Activated CD4-positive, alpha-beta memory T cell treated with anti-CD3 and anti-CD28 coated beads, Interleukin-2, amount 10 ng/mL, durations not matched to agents 7 days and 5 days (primary cell): ENCODE measurements at regions not wholly inside any gene's neighbourhood (a gene's known extent, or its start where the extent isn't known, plus 50 kb on each side); places are given as distances from the start of the nearest gene placed in this dataset.
"Not testable (repeated sequence)": the region's sequence is repeated elsewhere in the genome, so short reads cannot be mapped to it uniquely, and the experiment has no call there.

Source experiments
- CTCF ChIA-PET: fragments of 350-600 bp; sonication (Branson Sonifier 250); formaldehyde crosslinking; loops from one replicate; lab custom pipeline; 2021; ENCODE audit warnings: antibody characterized with exemption, inconsistent platforms; lab: Charles Lee
- POLR2A ChIA-PET: fragments of 350-600 bp; sonication (Branson Sonifier 250); formaldehyde crosslinking; loops from one replicate; lab custom pipeline; 2021; ENCODE audit warnings: antibody characterized with exemption; lab: Charles Lee
- DNase-seq: peaks from one replicate; pipeline ENCODE4 v3.0.0-alpha.2; 2020
- H3K27ac Mint-ChIP-seq: one replicate; pipeline ENCODE4 v1.8.0; 2021; ENCODE audit warnings: mild to moderate bottlenecking, mixed read lengths
- H3K27me3 Mint-ChIP-seq: one replicate; pipeline ENCODE4 v1.8.0; 2021; ENCODE audit warnings: mixed read lengths
- H3K36me3 Mint-ChIP-seq: one replicate; pipeline ENCODE4 v1.8.0; 2021; ENCODE audit warnings: low read depth, mixed read lengths
- H3K4me1 Mint-ChIP-seq: one replicate; pipeline ENCODE4 v1.8.0; 2021; ENCODE audit warnings: mixed read lengths
- H3K4me3 Mint-ChIP-seq: one replicate; pipeline ENCODE4 v1.8.0; 2021; ENCODE audit warnings: mild to moderate bottlenecking, mixed read lengths
- H3K9me3 Mint-ChIP-seq: one replicate; pipeline ENCODE4 v1.8.0; 2021; ENCODE audit warnings: mixed read lengths

GRCh38 chr12:34097213-34097612, 74.9 kb downstream of the ALG10 start:
- Mint-ChIP-seq H3K9me3 (no peaks in the 10 kb centered on the region), H3K4me3 (no peak overlapping the region), H3K36me3 (no peaks in the 10 kb centered on the region), H3K27ac (no peak overlapping the region), H3K4me1 (no peaks in the 10 kb centered on the region), H3K27me3 (peaks cover under 1% of the 10 kb centered on the region)
- POLR2A ChIA-PET: no interaction called here
- DNase-seq: no peak
- CTCF ChIA-PET: no interaction called here

GRCh38 chr12:34105392-34105933, 83.2 kb downstream of the ALG10 start:
- no peak overlapping the region for H3K4me3 Mint-ChIP-seq
- no peaks in the 10 kb centered on the region for H3K4me1 Mint-ChIP-seq
- no peaks in the 10 kb centered on the region for H3K9me3 Mint-ChIP-seq
- no peak for DNase-seq
- CTCF ChIA-PET: no interaction called here
- H3K36me3 Mint-ChIP-seq: no peaks in the 10 kb centered on the region
- POLR2A ChIA-PET: no interaction called here
- no peak overlapping the region for H3K27ac Mint-ChIP-seq
- H3K27me3 Mint-ChIP-seq: peaks cover 6% of the 10 kb centered on the region

- peaks cover 6% of the 10 kb centered on the region for H3K27me3 Mint-ChIP-seq
- H3K4me3 Mint-ChIP-seq: no peak overlapping the region
- no peaks in the 10 kb centered on the region for H3K36me3 Mint-ChIP-seq
- CTCF ChIA-PET: no interaction called here
- DNase-seq: no peak
- no peak overlapping the region for H3K27ac Mint-ChIP-seq
- no peaks in the 10 kb centered on the region for H3K4me1 Mint-ChIP-seq
- POLR2A ChIA-PET: no interaction called here
- H3K9me3 Mint-ChIP-seq: no peaks in the 10 kb centered on the region
These were observed 83.9 kb downstream of the ALG10 start for GRCh38 chr12:34106172-34106571.

- ChIA-PET POLR2A (no interaction called here), CTCF (no interaction called here)
- DNase-seq: no peak
- no peaks in the 10 kb centered on the region for H3K9me3 Mint-ChIP-seq
- H3K27me3 Mint-ChIP-seq: peaks cover 6% of the 10 kb centered on the region
- no peaks in the 10 kb centered on the region for H3K4me1 Mint-ChIP-seq
- no peak overlapping the region for H3K27ac Mint-ChIP-seq
- H3K4me3 Mint-ChIP-seq: no peak overlapping the region
- H3K36me3 Mint-ChIP-seq: no peaks in the 10 kb centered on the region
These were observed 84.7 kb downstream of the ALG10 start for GRCh38 chr12:34107016-34107415.

GRCh38 chr12:34107781-34108404, 85.6 kb downstream of the ALG10 start:
- Mint-ChIP-seq H3K4me3 (no peak overlapping the region), H3K27me3 (peaks cover 4% of the 10 kb centered on the region), H3K9me3 (no peaks in the 10 kb centered on the region), H3K36me3 (no peaks in the 10 kb centered on the region), H3K4me1 (no peaks in the 10 kb centered on the region), H3K27ac (no peak overlapping the region)
- CTCF ChIA-PET: no interaction called here
- POLR2A ChIA-PET: no interaction called here
- DNase-seq: no peak

- ChIA-PET POLR2A (no interaction called here), CTCF (no interaction called here)
- Mint-ChIP-seq H3K27ac (no peak overlapping the region), H3K27me3 (peaks cover 4% of the 10 kb centered on the region), H3K4me1 (no peaks in the 10 kb centered on the region), H3K4me3 (no peak overlapping the region), H3K36me3 (no peaks in the 10 kb centered on the region), H3K9me3 (no peaks in the 10 kb centered on the region)
- no peak for DNase-seq
These were observed 86.1 kb downstream of the ALG10 start for GRCh38 chr12:34108405-34108803.

GRCh38 chr12:34108967-34109366, 86.7 kb downstream of the ALG10 start:
- Mint-ChIP-seq H3K36me3 (no peaks in the 10 kb centered on the region), H3K27me3 (peaks cover 4% of the 10 kb centered on the region), H3K4me1 (no peaks in the 10 kb centered on the region), H3K4me3 (no peak overlapping the region), H3K27ac (no peak overlapping the region), H3K9me3 (no peaks in the 10 kb centered on the region)
- no peak for DNase-seq
- ChIA-PET POLR2A (no interaction called here), CTCF (no interaction called here)

- POLR2A ChIA-PET: no interaction called here
- no peak overlapping the region for H3K27ac Mint-ChIP-seq
- no peaks in the 10 kb centered on the region for H3K9me3 Mint-ChIP-seq
- CTCF ChIA-PET: no interaction called here
- no peak for DNase-seq
- H3K4me3 Mint-ChIP-seq: no peak overlapping the region
- H3K4me1 Mint-ChIP-seq: no peaks in the 10 kb centered on the region
- no peaks in the 10 kb centered on the region for H3K36me3 Mint-ChIP-seq
- H3K27me3 Mint-ChIP-seq: peaks cover 4% of the 10 kb centered on the region
These were observed 87.1 kb downstream of the ALG10 start for GRCh38 chr12:34109390-34109789.

- H3K4me3 Mint-ChIP-seq, H3K9me3 Mint-ChIP-seq, POLR2A ChIA-PET, H3K36me3 Mint-ChIP-seq, DNase-seq, H3K27me3 Mint-ChIP-seq, H3K27ac Mint-ChIP-seq, H3K4me1 Mint-ChIP-seq, CTCF ChIA-PET: not testable (repeated sequence)
These were observed 87.7 kb downstream of the ALG10 start for GRCh38 chr12:34109909-34110531.

GRCh38 chr12:34119366-34119765, 97.1 kb downstream of the ALG10 start:
- no peak overlapping the region for H3K4me3 Mint-ChIP-seq
- CTCF ChIA-PET: no interaction called here
- no peak overlapping the region for H3K27ac Mint-ChIP-seq

GRCh38 chr12:34121360-34121759, 99.1 kb downstream of the ALG10 start:
- Mint-ChIP-seq H3K27me3 (no peaks in the 10 kb centered on the region), H3K36me3 (no peaks in the 10 kb centered on the region), H3K27ac (no peak overlapping the region), H3K9me3 (no peaks in the 10 kb centered on the region), H3K4me3 (no peak overlapping the region), H3K4me1 (peaks cover 6% of the 10 kb centered on the region)
- POLR2A ChIA-PET: no interaction called here
- no peak for DNase-seq
- CTCF ChIA-PET: interaction anchor here (1.9 kb wide), 1 partner anchor 94 kb away, joined by 5 read pairs; no protein-coding TSS in a partner anchor

More at GRCh38 chr12:34119366-34119765, 97.1 kb downstream of the ALG10 start:
- H3K27me3 Mint-ChIP-seq: no peaks in the 10 kb centered on the region
- no peak for DNase-seq
- POLR2A ChIA-PET: no interaction called here
- H3K9me3 Mint-ChIP-seq: no peaks in the 10 kb centered on the region
- H3K36me3 Mint-ChIP-seq: no peaks in the 10 kb centered on the region
- H3K4me1 Mint-ChIP-seq: no peaks in the 10 kb centered on the region

GRCh38 chr12:34123092-34123491, 100.8 kb downstream of the ALG10 start:
- peaks cover 10% of the 10 kb centered on the region for H3K4me1 Mint-ChIP-seq
- H3K27ac Mint-ChIP-seq, H3K36me3 Mint-ChIP-seq, H3K27me3 Mint-ChIP-seq, H3K4me3 Mint-ChIP-seq, POLR2A ChIA-PET, H3K9me3 Mint-ChIP-seq: not testable (repeated sequence)
- CTCF ChIA-PET: interaction anchor here (0.9 to 1.4 kb wide), 9 partner anchors 8 to 1367 kb away, joined by 3 to 5 read pairs (median 3); partner anchors contain the start of gene YARS2
- DNase-seq: peak; percentile 57

GRCh38 chr12:34124608-34125007, 102.3 kb downstream of the ALG10 start:
- no peaks in the 10 kb centered on the region for H3K9me3 Mint-ChIP-seq
- H3K4me1 Mint-ChIP-seq: peaks cover 10% of the 10 kb centered on the region
- CTCF ChIA-PET: no interaction called here
- DNase-seq: no peak
- H3K27me3 Mint-ChIP-seq: peaks cover 8% of the 10 kb centered on the region
- H3K36me3 Mint-ChIP-seq: no peaks in the 10 kb centered on the region
- no peak overlapping the region for H3K4me3 Mint-ChIP-seq
- POLR2A ChIA-PET: no interaction called here
- no peak overlapping the region for H3K27ac Mint-ChIP-seq

- ChIA-PET POLR2A (no interaction called here), CTCF (no interaction called here)
- Mint-ChIP-seq H3K27me3 (peaks cover 8% of the 10 kb centered on the region), H3K27ac (no peak overlapping the region), H3K36me3 (no peaks in the 10 kb centered on the region), H3K9me3 (no peaks in the 10 kb centered on the region), H3K4me1 (peaks cover 10% of the 10 kb centered on the region), H3K4me3 (peak overlapping the region; percentile 51)
- DNase-seq: no peak
These were observed 103.9 kb downstream of the ALG10 start for GRCh38 chr12:34126239-34126641.
